HG03378 (cell line): ENCODE measurements at regions not wholly inside any gene's neighbourhood (a gene's known extent, or its start where the extent isn't known, plus 50 kb on each side); places are given as distances from the start of the nearest gene placed in this dataset.
"Not testable (repeated sequence)": the region's sequence is repeated elsewhere in the genome, so short reads cannot be mapped to it uniquely, and the experiment has no call there.

ENCODE experiments used
- ATAC-seq: cut with Tn5 transposase; IDR thresholded peaks from one replicate; pipeline ENCODE4 v1.9.1; 2021; ENCODE audit warnings: mild to moderate bottlenecking, moderate library complexity; ENCODE audit not compliant: unreplicated experiment

DNA sequence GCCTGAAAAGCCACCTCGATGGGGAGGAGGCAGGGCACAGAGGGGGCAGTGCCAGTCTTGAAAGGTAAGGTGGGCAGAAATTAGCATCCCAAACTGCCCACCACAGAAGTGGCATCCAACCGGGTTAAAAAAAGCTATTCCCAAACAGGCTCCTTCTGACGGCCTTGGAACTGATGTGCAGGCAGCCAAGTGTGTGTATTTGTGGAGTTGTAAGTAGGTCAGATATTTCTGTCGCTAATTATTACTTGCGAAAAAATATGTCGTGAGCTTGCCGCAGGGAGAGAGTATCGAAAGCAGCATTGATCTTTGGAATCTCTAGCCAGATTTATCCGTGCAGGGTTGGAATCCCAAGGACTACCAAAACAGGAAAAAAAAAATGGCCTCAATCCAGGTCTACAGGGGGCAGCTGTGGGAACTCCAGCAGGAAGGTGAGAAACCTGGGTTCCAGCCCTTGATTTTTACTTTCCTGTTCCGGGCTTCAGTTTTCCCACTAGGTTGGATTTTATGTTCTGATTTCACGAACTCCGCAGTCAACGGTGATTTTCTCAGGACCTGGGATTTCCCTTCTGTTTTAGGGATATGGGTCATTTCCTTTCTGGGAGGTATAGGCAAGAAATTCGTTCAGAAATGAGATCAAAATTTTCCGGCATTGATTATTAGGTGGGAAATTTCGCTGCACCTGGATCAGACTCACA, 200.8 kb downstream of the RGS3 start:
- ATAC-seq = no peak

DNA sequence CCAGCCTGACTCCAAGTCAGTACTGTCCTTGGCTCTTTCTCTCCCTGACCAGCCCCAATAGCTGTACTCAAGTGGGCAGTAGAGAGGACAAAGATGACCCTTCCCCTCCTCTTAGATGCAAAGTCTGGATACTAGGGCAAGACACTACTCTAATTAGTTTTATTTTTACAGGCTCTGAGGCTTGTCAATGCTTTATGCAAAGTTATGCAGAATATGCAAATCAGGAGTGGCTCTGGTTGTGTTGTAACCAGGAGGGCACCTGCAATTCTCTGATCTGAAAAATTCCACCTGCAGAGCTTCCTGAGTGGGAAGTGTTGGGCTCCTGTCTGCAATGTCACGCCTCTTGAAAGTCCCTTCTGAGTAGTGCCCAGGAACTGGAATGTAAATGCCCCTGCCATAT, 201.5 kb downstream of the RGS3 start:
- no peak for ATAC-seq

DNA sequence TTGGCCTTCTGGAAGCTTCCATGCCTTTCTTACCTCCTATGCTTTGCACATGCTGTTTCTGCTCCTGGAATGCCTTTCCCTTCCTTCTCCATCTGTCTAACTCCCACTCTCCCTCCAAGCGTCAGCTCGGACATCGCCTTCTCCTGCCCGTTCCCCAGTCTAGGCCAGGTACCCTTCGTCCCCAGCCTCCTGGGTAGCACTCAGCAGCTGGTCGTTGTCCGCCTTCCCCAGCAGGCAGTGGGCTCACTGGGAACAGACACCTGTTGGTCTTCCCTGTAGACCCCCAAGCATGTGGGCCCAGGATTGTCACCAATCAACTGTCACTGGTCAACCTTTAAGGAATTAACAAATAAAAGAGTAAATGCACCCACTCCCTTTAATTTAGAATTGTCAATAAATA, 202.2 kb downstream of the RGS3 start:
- ATAC-seq = no peak

DNA sequence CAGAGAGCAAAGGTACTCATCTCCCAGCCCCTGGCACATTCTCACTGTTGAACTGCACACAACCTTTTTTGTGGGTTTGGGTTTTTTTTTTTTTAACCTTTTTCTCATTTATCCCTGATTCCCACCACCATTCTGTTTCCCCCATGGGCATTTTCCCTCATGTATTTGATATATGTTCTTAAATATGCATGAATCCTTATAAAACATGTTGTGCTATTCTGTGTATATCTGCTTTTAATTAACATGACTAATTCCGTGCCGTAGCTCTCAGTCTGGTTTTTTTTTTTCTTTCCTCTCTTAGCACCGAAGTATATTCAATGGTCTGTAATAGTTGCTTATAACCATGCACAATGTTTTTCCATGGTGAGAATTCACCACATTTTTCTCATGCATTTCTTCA, 204.5 kb downstream of the RGS3 start:
- no peak for ATAC-seq

DNA sequence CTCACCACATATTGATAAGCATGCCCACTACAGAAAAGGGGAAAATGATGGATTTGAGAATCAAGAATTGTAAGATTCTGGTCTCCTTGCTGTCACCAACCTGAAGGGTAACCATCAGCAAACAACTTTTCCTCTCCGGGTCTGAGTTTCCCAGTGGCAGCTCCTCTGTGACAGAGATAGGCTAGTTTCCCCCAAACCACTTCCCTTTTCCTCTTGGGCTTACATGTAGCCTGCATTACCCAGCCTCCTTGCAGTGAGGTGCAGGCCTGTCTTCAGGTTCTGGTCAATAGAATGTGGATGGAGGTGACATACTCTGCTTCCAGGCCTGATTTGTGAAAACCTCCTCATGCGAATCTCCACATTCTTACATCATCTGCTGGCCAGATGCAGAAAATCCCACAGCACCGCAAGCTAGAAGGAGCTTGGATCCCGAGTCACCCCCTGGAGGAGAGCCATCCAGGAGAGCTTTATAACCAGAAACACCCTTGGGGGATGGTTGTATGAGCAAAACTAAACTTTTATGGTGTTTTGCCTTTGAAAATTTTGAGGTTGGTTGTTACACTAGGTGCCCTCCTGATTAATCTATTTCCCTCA, 206.1 kb downstream of the RGS3 start:
- no peak for ATAC-seq

DNA sequence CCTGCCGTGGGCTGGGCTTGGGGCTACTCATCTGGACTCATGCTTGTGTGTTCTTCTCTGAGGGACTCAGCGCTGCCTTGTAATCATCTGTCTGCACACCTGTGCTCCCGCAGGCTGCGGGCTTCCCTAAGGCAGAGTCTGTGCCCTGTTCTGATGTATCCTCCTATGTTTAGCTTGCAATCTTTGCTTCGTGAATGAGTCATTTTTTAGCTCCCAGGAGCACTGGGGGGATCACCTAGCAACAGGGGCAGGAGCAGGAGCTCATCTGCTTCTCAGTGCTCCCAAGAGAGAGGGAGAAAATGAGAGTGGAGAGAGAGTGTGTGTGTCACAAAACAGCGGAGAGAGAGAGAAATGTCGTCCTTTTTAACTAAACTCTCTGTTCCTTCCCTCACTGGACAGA, 202.4 kb upstream of the ZNF618 start:
- no peak for ATAC-seq

DNA sequence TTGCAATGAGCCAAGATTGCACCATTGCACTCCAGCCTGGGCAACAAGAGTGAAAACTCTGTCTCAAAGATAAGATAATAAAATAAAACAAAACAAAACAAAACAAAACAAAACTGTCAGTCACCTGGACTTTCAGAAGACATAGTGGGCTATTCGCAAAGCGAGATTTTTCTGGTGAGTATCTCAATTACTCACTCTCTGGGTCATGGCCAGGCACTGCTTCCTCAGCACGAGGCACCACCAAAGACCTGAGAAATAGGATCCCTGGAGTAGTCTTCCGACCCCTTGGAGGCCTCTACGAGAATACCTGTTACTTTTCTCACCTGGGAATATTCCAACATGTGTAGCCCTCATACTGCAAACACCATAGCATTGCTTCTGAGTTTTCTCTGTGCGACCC, 201.7 kb upstream of the ZNF618 start:
- no peak for ATAC-seq

DNA sequence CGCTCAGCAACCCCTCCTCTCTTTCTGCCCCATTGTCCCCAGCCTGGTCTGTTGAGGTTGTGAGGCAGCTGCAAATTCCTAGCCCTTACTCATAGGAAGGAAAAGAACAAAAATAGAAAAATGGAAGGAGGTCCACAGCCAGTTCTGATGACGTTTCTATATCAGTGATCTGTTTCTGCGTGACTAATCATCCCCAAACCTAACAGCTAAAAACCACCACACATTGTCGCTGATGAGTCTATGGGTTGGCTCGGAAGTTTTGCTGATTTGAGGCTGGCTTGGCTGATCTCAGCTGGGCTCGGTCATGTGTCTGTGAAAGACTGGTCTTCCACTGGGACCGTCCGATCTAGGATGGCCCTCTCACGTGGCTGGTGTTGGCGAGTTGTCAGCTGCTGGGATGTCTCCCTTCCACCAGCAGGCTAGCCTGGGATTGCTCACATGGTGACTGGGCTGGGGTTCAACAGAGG, 200.6 kb upstream of the ZNF618 start:
- ATAC-seq = no peak

DNA sequence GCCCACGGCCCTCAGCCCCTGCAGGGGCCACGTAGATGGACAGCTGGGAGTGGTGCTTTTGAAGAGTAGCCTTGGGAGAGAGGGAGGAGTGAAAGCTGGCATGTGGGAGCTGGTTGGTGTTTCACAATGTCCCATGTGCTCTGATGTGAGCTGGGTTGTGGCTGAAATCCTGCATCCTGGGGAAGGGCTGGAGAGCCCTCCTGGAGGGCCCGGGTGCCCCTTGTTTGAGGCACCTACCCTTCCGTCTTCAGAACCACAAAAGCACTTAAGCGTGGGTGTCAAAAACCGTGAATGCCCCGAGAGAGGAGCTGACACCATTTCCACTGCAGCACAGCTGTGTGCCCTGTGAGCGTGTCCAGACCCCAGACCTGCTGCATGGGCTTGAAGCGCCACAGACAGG, 199.1 kb upstream of the ZNF618 start:
- no peak for ATAC-seq

DNA sequence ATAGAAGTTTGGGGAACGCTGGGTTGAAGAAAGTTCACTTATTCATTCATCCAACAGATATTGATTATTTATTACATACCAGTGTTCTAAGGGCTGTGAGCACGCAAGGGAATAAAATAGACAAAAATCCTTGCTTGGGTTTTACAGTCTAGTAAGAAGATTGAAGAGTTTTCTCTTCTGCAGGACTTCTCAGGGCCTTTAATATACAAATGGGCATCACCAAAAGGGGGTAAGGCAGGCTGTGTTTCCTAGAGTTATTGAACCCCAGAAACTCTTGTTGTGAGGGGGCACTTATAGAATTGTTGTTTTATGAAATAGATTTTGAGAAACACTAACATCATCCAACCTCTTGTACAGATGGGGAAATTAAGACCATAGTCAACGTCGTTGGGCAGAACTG, 198.5 kb upstream of the ZNF618 start:
- ATAC-seq = no peak

DNA sequence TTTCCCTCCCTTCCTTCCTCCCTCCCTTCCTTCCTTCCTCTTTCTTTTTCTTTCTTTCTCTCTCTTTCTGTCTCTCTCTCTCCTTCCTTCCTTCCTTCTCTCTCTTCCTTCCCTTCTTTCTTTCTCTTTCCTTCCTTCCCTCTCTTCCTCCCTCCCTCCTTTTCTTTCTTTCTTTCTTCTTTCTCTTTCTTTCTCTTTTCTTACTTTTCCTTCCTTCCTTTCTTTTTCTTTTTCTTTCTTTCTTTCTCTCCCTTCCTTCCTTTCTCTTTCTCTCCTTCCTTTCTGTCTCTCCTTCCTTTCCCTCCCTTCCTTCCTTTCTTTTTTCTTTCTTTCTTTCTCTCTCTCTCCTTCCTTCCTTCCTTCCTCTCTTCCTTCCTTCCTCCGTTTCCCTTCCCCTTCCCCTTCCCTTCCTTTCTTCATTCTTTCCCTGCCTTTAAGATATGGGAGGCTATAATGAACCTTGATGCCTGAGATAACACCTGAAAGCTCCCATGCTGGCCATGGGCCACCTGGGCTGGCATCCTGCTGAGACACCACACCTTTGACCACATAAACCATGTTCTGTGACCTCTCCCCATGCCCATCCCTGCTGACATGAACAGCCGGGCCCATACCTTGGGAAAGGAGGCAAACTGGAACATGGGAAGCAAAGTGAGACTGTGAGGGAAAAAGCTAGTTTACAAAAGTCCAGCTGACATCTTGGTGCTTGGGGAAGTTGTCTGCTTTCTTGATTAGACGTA, 197.8 kb upstream of the ZNF618 start:
- no peak for ATAC-seq

DNA sequence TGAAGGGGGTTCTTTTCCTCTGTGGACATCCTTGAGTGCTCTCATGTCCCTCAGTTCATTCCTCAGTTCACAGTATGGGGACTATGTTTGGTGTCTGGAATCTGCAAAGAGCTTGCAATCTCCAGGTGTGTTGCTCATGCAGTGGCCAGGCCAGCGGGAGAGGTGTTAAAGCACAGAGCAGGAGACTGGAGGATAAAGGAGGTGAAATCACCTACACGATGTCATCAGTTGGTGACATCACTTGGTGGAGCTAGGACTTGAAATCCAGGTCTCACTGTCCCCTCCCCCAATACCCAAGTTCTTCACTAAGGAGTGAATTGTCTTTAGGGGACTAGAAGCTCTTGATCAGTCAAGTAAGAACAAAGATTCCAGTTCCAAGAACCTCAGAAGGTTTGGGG, 197.3 kb upstream of the ZNF618 start:
- no peak for ATAC-seq

DNA sequence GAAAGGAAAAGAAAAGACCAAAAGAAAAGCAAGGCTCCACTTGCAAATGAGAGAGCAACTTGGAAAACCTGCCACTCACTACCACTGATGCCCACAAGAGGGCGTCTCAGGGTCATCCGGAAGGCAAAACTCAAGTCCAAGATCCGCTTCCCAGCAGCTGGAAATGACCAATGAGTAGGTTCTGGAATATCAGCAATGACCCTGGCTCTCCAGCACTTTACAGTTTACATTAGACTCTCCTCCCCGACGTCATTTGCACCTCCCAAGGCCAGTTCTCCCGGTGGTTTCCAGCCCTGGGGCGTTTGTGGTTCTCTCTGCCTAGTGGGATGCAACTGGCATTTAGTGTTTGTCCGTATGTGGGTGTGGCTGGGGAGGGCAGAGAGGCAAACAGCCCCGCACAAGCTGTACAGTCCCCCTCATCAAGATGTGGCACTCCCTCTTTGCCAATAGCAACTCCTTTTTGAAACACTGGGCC, 193.8 kb upstream of the ZNF618 start:
- no peak for ATAC-seq

DNA sequence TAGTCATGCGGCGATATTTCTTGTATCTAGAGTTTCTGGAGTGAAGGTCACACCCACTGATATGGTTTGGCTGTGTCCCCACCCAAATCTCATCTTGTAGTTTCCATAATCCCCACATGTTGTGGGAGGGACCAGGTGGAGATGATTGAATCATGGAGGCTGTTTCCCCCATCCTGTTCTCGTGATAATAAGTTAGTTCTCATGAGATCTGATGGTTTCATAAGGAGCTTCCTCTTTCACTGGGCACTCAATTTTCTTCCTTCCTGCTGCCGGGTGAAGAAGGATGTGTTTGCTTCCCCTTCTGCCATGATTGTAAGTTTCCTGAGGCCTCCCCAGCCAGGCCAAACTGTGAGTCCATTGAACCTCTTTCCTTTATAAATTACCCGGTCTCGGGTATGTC, 190.5 kb upstream of the ZNF618 start:
- not testable (repeated sequence) for ATAC-seq

DNA sequence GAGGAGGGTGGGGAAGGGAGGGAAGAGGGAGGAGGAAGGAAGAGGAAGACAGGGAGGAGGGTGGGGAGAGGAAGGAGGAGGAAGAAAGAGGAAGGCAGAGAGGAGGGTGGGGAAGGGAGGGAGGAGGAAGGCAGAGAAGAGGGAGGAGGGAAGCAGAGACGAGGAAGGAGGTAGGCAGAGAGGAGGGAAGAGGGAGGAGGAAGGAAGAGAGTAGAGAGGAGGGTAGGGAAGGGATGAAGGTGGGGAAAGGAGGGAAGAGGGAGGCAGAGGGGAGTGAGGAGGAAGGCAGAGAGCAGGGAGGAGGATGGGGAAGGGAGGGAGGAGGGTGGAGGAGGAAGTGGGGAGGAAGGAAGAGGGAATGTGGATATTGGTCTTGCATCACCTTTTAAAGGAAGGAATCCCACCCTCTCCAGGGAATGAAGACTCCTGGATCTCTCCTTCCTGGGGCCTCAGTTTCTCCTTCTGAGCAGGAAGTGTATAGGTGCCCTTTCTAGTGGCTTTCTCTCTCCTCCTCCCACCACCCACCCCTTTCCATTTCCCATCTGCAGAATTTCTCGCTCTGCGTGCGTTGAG, 188.9 kb upstream of the ZNF618 start:
- no peak for ATAC-seq

DNA sequence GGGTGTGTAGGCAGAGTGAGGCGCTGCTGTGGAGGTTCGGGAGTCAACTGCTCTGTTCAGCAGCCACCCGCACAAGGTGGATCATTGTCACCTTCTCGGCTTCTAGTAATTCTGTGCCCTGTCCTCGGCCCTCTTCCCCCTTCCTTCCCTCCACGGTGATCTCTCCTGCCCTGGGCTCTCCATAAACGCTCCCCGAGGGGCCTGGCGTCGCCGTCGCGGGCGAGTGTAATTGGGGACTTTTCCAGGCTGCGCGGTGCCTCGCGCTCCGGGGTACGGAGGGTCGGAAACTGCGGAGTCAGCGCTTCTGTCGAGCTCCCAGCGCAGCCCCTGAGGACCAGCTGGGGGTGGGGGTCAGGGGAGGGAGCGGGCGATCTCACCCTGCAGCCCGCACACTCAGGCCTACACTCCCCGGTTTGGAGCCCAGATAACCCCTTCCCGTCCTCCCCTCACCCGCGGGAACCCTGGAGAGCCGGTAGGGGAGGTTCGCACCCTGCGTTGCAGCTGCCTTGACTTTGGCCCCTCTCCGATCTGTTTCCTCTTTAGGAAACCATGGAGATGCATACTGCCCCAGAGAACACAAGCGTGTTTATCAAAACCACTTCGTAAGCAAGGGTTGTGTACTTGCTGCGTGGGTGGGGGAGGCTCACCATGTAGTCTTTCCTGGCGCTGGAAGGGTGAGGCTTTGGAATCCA, 188.3 kb upstream of the ZNF618 start:
- ATAC-seq = no peak

DNA sequence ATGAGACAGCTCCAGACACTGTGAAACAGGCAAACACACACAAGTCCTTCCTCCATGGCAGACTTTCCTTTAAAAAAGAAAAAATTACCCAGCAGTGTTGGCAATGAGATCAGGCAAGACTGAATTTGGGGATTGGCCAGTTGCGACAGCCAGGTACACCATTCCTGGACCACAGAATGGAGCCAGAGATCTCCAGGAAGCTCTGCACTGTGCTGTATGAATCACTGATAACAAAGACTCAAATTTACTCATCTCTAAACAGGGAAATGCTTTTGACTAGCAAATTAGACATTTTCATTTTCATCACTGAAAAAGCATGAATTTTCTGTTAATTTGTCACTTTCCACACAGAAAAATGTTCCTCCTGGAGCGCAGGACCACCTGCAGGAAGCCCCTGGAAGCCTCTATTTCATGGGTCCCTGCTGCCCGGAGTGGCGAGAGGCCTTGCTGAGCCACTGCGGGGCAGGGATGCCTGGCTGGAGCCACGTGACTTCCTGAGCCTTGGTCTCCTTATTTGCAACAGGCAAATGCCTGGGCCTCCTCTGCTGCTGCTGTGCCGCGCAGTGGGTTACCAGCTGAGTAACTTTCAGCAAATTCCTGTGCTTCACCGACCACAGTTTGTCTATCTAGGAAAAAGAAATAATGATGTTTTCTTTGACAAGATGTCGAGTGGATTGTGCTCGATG, 185.9 kb upstream of the ZNF618 start:
- ATAC-seq = no peak

DNA sequence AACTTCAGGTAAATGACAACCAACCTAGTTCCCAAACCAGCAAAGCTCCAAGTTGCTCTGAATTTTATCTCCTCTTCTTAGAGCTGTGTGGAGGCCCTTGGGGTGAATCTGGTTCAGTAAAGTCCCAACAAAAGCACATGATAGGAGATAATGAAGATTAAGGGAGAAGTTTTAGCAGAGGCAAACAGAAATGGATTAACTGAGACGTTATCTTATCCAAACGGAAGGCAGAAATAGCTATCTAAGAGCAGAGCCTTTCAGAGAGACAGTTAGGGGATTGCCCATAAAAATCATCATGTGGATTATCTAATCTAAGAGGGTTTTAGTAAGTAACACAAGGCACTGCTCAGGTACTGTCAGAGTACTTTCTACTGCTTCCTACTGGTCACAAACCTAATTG, 183.9 kb upstream of the ZNF618 start:
- no peak for ATAC-seq

DNA sequence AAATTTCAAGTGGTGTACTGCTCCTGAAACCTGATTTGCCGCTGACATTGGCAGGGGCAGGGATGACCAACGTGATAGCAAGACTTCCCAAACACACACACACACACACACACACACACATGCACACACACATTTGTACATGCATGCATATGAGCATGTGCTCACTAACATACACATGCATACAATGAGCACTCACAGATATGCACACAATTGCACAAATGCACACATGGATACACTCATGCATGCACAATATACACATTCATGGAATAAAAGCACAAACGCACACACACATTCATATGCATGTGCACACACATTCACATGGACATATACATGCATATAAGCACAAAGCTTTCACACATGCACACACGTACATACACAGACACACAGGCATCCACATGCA, 181.2 kb upstream of the ZNF618 start:
- no peak for ATAC-seq

DNA sequence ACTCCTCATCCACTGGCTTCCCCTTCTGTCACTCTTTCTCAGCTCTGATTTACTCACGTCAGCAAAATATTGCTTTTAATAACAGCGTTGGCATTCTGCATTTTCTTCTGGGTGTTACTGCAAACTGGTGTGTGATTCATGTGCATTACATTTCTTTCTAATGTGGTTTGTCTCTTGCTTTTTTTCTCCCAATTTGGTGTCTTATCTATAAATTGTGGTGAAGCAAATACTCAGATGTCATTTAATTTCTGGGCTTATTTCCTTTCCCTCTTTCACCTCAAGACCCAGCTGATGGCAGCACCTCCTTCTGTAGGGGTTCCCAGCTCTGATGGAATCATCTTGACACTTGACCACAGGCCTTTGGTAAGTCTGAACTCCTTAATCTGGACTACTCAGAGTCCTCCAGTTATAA, 180.7 kb upstream of the ZNF618 start:
- ATAC-seq = no peak

DNA sequence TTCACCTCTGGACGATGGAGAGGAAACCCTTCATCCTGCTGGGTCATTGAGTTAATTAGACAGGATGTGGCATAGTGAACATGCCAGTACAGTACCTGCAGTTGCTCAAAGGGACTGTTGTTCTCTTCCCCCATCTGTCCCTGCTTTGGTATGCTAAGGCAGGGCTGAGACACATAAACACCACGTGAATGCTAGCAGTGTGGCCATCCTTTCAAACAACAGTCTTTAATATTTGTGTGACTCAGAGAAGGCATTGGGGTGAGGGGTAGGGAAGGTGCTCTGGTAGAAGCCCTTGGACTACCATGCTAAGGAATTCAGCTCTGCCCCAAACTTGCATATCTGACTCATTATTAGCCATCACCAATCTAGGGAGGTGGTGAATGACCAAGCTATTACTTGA, 180.2 kb upstream of the ZNF618 start:
- no peak for ATAC-seq
